Breast epithelium (tissue), 3 donors: ENCODE measurements at regions not wholly inside any gene's neighbourhood (a gene's known extent, or its start where the extent isn't known, plus 50 kb on each side); places are given as distances from the start of the nearest gene placed in this dataset.

Experiments used
- CTCF ChIP-seq, 3 donors: fragments of 450-650 bp; IDR thresholded peaks; one replicate each; pipeline ENCODE4 v1.5.1; 2016 to 2017; ENCODE audit warnings: antibody characterized with exemption in 3 of 3, mild to moderate bottlenecking in 3 of 3, moderate library complexity in 3 of 3
- POLR2A ChIP-seq: fragments of 450-650 bp; IDR thresholded peaks from one replicate; pipeline ENCODE4 v1.6.1; 2016; ENCODE audit warnings: antibody characterized with exemption, mild to moderate bottlenecking, moderate library complexity

- no peak for TF ChIP-seq CTCF (IDR thresholded peaks at IDR 0.05)
- no peak for TF ChIP-seq POLR2A
These were observed 78.4 kb upstream of the PPM1H start for GRCh38 chr12:63013302-63013701.
